ENCODE measurements at regions not wholly inside any gene's neighbourhood (a gene's known extent, or its start where the extent isn't known, plus 50 kb on each side); places are given as distances from the start of the nearest gene placed in this dataset.

DNA sequence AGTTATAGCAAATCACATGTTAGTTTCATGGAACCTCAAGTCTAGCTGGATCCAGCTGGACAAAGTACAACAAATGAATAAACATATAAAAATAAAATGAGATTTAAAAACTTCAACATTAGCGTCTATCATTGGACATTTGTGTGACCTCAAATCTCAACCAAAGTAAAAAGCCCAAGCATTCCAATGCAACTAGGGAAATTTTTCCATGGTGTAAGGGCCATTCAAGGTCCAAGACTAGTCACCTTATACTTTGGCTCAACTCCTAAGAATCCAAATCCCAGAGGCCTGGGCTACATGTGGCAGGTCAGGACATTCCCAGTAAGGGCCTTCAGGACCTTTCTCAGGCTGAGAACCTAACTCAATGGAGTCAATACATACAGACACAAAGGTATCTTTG, 137.4 kb upstream of the DMAC1 start:
- DNase-seq, result no peak

DNA sequence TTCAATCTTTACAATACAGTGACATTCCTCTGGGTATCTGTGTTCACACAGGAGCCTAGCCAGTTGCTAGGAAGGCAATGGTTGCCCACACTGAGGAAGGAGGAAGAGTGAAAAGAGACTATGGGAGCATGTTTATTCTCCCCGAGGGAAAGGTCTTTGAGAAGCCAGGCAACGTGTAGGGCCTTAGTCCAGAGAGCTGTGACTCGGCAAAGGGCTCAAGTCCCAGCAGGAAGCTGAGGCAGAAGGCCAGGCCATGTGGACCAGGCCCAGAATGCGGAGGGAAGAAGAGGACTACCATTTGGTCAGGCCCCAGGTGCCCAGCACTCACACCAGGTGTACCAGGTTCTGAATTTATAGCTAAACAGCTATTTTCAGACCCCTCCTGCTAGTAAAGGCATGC, 136.6 kb upstream of the DMAC1 start:
- DNase-seq, result no peak

DNA sequence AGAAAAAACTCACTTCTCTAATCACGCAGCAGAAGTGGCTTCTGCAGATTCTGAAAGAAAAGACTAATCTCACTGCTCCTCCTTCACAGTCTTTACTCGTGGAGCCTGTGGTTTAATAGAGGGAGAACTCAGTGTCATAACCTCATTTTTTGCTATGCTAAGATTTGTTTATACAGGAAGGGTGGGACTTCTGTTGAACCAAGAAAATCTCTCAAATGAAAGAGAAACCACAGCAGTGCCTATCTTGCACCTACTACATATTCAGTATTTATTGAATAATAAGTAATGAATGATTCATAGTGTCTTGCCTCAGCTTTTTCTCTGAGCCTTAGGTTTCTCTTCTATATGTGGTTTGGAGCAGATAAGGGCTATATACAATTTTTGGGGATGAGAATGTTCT, 136.1 kb upstream of the DMAC1 start:
- no peak for DNase-seq

DNA sequence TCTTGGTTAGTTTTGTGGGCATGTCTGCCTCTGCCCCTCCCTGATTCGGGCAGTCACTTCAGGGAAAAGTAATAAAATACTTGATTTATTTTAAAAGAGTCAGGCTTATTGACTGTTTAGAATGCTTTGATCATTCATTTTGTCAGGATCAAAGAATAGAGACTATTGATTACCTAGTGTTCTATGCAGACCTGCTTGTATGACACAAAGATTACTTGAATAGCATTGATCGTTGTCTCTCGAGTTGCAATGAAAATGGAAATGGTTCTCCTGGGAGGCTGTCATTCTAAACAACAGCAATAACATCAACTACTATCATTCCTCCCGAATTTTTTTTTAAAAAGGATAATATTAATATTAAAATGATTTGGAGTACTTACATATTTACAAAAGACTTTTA, 133.2 kb upstream of the DMAC1 start:
- DNase-seq, result no peak

DNA sequence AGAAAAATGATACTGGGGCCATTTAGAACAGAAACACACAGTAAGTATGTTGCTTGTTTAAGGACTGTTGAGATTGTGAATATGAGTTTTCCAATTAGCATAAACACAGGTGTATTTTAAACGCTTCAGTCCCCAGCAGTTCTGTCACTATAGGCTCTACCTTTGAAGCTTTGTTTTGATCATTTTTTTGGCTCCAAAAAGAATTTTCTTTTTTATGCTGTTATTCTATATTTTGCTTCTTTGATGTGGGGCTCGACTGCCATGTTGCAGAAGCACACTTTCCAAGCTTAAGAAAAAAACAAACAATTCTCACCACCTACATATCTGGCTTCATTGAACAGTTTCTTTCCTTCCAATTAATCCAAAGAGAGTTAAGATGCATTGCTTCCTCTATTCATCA, 131.0 kb upstream of the DMAC1 start:
- DNase-seq, result no peak

DNA sequence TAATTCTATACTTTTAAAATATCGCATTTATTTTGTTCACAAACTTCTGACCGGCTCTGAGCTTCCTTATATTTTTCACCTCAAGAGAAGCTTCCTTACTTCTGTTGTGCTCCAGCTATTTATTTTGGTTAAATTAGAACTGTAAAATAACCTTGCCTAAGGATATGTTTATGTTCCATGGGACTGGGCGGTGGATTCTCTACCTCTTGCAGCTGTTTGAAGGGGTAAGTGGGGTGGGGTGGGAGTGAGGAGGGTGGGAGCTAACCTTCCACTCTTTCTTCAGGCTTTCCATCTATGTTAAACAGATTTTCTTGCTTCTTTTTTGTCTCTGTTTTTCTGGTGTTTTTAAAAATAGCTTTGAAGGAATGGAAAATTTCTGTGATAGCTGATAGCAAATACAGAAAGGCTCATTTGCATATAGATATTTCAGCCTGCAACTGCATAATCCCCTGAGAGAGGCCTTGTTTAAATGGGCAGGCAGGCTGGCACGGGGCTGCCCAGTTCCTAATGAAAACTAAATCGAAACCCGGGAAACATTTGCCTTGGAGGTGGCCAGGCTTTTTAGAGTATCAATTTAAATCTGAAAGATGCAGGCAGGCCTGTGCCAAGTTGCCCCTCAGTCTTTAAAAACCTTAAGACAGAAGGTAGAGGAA, 122.1 kb upstream of the DMAC1 start:
- no peak for DNase-seq

DNA sequence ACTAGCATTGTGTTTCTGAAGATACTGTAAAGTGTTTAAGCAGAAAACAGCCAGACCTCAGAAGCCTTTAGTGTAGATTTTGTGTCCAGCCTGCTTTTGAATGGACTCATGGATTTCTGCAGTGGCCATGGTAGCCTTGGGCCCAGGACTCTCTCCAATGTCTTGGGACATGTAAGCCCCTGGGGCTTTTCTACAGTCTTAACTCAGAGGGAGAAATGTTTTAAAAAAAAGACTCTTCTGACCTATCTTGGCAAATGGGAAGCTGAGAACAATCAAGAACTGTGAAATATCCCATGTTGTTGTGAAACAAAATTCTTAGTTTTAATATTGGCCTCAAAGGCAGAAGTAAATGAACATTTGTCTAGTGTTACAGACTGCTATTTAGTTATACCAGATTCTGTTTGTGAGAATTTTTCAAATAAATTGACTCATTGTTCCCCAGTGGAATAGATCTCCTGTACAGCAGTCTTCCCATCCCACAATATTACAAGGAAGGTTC, 112.5 kb upstream of the DMAC1 start:
- DNase-seq, result no peak

DNA sequence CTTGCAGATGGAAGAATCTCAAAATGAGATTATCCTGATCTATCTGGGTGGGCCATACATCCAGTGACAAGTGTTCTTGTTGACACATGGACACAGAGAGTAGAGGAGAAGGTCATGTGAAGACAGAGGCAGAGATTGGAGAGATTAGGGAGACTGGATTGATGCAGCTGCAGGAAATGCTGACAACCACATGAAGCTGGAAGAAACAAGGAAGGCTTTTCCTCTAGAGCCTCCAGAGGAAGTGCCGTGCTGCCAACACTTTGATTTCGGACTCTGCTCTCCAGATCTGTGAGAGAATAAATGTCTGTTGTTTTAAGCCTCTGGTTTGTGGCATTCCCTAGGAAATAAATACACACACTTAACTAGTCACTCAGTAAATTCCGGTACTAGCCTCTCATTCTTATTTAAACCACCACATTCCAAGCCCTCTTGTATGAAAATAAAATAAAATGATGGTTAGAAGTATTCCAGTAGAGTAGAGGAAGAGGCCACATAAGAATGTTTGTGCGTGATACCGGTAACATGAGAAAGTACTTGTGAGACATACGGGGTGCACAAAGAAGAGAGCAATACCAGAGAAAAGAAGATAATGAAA, 110.9 kb upstream of the DMAC1 start:
- no peak for DNase-seq

DNA sequence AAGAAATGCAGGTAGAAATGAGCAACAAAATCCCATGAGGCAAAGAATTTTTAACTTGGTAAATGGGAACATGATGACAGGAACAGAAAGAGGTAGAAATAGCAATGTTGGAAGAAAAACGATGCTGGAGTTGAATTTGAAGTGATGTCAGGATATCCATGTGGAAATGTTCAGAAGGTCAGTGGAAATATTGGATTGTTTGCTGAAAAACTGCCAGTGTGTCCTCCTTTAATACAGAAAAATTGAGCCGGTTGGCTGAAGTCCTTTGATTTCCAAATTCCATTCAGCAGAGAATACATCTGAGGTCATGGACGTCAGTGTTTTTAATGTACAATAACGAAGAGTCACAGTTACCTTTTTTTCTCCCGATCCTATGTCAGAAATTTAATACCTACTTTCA, 110.0 kb upstream of the DMAC1 start:
- no peak for DNase-seq

DNA sequence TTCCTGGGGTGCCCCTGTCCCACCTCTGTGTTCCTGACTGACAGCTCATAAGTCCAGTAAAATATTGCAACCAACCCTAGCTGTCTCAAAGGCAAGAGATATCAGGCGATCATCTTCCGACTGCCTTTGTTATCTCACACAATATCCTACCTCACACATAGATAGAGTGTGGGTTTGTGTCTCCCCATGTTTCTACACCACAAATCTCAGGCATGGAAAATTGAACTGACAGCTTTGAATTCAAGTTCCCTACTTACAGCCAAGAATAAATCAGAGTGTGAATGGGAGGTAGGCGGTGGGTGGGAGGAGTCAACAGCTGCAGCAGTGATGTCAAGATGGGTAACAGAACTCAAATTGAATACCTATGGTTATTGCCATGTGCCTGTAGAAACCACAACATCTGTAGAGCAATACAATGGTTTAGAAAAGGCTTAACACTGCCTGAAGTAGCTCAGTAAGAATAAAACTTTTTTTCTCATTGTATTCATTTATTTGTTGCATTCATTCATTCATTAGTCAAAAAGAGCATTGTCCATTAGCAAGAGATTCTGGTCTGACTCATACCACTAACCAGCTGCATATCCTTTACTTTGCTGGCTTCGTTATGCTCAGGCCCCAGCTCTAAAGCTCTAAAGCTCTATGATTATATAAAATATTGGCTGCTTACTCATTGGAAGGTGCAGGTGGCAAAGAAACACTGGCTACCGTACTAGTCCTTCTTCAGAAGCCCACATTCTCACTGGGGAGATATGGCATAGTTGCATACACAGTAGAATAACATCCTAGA, 108.2 kb upstream of the DMAC1 start:
- no peak for DNase-seq

DNA sequence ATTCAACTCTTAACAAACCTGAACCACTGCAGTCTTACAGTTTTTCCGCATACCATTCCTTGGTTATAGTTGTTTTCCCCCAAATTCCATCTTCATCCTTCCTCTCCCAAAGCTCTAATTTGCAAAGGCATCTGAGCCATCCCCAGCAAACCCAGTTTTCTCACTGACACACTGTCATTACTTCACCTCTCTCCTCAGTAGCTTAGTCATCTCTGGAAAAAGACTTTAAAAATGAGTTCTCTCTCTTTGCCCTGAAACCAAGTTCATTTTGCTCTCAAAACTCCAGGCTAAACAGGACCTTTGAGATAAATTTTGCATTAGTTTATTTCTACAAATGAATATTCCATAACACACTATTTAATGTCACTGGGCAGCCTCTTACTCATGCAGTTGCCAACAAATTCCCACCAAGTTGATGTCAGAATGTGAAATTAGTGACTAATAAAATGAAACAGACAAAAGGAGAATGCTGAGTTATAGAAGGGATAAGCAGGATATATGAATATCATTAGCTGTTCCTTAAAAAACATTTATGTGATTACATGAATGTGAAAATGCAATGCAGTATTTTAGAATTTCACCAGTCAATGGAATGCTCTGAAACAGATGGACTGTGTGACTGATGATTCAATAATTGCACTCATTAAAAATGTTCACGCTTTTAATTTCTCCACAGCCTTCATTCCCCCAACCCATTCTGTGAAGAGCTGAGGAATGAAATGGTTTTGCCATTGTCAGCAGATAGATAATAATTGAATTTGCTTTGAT, 107.4 kb upstream of the DMAC1 start:
- DNase-seq, result no peak

DNA sequence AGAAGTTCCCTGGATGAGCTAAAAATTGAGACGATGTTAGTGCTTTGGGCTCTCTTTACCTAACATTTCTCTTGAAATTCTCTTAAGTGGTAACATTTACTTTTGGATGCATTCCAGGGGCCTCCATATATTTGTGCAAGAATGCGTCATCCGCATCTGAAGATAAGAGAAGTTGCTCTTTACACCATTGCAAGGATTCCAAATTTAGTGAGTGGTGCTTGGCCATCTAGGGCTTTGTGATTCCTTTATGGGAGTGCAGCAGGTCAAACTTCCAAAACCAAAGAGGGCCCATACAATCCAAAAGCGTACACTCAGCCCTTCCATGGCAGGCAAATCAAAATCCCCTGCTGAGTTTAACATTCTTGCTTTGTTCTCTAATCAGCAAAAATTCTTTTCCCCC, 102.0 kb upstream of the DMAC1 start:
- DNase-seq, result no peak

DNA sequence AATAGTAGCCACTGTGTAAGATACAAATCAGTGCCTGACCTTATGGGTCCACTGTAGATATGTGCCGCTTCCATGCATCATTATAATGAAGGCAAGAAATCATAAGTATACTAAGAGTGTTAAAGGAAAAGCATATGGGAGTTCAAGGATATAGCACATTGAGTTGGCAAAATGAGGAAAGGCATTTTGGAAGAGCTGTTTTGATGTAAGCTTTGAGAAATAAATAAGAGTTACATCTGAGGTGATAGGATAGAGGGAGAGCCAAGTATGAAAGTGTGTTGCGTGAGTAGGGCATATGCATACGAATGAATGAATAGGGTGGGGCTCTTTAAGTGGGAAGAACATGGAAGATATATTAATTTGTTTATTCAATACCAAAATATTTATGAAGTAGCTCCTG, 101.0 kb upstream of the DMAC1 start:
- no peak for DNase-seq

DNA sequence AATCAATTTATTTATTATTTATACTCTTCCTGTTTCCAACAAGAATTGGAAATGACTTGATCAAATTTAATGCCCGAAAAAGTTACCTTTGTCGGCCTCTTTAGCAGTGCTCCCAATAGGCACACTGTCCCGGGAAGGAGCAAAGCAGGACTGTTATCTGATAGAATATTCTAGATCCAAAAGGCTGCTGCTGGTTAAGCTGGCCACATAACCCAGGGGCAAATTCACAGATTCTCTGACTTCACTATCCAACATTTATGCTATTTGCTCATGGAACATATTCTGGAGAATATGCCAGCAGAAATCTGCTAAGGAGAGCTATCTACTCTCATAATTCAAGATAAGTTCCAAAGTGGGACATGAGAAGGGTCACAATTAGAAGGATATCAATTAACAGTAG, 100.2 kb upstream of the DMAC1 start:
- no peak for DNase-seq

DNA sequence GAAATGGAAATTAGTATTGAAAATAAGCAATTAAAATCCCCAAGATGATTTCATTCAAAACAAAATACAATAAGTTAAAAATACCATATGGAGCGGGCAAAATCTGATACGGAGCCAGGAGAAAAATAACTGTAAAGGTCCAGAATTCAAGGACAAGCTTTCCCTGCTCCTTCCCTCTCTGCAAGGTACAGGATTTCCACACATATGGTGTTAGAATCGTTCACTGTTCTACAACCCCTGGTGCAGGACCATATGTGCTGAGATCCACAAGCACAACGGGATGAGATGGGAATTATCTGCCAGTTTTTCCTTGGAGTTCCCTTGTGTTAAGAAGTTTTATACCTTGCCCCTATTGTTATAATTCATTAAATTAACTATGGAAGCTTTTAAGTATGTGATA, 94.7 kb upstream of the DMAC1 start:
- DNase-seq, result no peak

DNA sequence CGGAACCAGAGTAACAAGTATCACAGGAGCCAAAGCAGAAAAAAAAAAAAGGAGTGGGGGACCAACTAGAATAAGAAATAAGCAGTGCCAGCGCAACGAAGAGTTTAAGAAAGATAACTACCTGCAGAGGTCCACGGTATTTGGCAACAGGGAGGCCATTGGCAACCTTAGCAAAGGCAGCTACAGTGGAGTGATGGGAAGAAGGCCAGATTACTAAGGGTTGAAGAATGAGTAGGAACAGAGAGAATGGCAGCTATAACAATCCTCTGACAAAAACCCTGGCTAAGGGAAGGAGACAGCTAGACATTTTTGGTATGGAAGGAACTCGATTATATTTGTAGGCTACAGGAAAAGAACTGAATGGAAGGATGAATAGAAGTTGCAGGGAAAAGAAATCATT, 93.4 kb upstream of the DMAC1 start:
- no peak for DNase-seq

DNA sequence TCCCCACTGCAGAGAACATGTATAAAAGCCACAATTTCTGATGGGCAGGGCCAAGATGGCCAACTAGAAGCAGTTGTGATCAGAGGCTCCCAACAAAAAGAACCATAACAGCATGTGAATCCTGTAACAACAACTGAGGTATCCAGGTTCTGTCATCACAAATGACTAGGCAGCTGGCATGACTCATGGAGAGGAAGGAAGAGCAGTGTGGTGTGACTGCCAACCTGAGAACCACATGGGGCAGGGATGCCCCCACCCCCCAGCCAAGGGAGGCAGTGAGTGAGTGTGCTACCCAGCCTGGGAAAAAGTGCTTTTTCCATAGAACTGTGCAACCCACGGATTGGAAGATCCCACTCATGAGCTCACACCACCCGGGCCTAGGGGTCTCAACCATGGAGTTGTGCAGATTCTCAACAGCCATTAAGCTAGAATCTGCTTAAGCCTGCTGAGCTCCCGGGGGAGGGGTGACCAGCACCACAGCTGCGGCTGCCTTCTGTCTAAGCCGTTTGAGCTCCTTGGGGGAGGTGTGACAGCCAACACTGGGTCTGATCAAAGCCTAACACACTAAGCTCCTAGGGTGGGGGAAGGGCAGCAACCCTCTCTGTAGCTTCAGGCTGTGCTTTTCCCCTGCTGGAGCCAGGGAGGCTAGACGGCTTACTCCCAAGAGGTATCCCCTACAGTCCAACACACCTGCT, 80.1 kb upstream of the DMAC1 start:
- no peak for DNase-seq

DNA sequence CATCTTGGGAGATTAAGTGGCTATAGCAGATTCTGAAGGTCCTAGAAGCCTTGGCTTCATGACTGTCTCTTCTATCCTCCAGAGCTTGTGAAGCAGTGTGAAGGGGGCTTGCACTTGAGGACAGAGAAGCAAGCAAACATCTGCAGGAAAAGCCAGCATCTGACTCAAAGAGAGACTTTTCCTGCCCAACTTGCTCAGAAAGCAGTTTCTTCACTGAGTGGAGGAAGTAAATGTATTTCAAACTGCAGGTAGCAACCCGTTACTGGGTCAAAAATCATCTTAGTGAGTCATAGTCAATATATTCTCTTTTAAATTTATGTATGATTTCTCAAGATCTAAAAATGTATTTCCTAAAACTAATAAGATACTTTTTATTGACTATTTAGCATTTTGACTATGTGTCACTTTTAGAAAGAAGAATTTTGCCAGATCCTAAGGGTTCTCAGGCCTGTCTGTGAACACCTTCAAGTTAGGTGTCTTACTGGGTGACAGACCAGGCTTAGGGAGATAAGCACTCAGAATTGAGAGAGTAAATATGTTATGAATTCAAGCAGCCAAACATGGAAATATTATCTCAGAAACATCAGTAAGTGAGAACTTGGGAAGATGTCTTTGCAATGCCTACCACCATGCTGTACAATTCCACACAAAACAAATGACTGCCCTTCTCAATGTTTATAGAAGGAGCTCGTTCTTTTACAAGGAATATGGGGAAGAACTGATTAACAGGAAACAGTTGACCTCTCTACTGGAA, 72.6 kb upstream of the DMAC1 start:
- DNase-seq, result no peak

DNA sequence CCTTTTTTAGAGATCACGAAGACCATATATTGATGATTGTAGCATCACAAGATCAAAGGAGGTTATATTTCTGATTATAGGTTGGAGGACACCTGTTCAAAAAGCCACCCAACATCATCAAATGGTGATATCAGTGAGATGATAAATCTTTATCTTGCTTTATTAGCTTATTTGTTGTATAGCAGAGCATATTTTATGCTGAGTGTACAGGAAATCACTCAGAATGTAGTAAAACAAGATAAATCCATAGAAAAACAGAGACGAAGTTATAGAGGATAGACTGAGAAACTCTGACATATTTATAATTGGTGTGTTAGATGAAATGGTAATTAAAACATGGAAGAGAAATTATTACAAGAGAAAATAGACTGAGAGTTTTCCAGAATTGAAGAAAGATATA, 69.8 kb upstream of the DMAC1 start:
- no peak for DNase-seq

DNA sequence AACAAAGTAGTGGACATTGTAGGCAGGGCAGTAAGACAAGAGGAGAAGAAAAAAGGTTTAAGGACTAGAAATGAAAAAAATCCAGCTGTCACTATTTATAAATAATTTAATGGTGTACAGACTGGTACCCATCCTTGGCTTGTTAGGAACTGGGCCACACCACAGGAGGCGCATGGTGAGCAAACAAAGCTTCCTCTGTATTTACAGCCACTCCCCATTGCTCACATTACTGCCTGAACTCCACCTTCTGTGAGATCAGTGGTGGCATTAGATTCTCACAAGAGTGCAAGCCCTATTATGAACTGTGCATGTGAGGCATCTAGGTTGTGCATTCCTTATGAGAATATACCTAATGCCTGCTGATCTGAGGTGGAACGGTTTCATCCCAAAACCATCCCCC, 62.6 kb upstream of the DMAC1 start:
- DNase-seq, result no peak

DNA sequence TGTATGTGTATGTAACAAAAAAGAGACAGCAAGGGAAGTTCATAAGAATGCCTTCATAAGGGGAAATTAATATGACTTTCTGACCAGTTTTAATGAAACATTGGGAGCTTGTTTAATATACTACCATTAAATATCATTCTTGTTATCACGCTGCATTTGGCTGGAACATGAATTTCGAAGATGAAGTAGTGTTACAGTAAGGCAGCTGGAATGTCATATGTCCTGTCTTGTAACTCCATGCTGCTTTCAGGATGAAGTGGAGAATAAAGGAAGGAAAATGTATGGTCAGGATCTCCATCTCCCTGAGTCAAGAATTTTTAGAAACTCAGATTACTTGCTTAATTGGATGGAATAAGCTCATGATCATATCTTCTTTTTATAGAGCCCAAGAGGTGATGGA, 61.5 kb upstream of the DMAC1 start:
- DNase-seq, result no peak

DNA sequence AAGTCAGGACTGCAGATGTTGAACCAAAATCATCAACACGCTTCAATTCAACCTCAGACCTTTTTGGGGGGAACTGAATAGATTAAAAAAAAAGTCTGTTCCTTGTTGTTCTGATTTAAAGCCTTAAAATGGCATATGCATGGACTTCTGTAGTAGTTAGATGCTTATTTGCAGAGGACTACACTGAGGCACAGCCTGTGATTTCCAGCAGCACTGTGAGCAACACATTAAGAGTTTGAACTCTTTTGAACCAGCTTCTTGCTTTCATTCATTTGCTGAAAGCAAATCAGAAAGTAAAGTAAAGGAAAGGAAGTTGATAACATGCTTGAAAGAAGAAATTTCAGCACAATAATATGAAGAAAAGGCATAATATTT, 60.7 kb upstream of the DMAC1 start:
- DNase-seq, result no peak
